Astrocyte (in vitro differentiated cells and primary cell): ENCODE measurements at regions not wholly inside any gene's neighbourhood (a gene's known extent, or its start where the extent isn't known, plus 50 kb on each side); places are given as distances from the start of the nearest gene placed in this dataset.

ENCODE experiments used
- CTCF ChIP-seq: IDR thresholded peaks from 2 replicates; pipeline ENCODE4 v1.5.1; 2011; ENCODE audit warnings: low read depth, mild to moderate bottlenecking, inconsistent platforms, low read length, moderate library complexity; ENCODE audit not compliant: insufficient read depth
- EZH2 ChIP-seq: IDR thresholded peaks from 2 replicates; pipeline ENCODE4 v1.6.1; 2012; ENCODE audit warnings: mild to moderate bottlenecking, low read length, inconsistent platforms; ENCODE audit not compliant: insufficient read depth

- TF ChIP-seq CTCF (no peak), EZH2 (no peak)
Observed at GRCh38 chr13:88115976-88116375, 444.8 kb downstream of the SLITRK5 start.
